Heart left ventricle (tissue), 16 donors: ENCODE measurements at regions not wholly inside any gene's neighbourhood (a gene's known extent, or its start where the extent isn't known, plus 50 kb on each side); places are given as distances from the start of the nearest gene placed in this dataset.

ENCODE experiments used
- ATAC-seq, 4 donors: fragments of 200-7000 bp; cut with Tn5 transposase; one replicate each; pipeline ENCODE4 v1.9.1; 2020 to 2022; ENCODE audit warnings: moderate library complexity in 4 of 4, mild to moderate bottlenecking in 3 of 4, moderate number of reproducible peaks in 1 of 4
- DNase-seq, 5 donors: peaks; one replicate each; pipeline ENCODE4 v3.0.0-alpha.2; 2020
- H3K27ac ChIP-seq, 12 donors: fragments of 200-600 bp; sonication (generic) in 4 of 12; one replicate each; pipeline versions ENCODE4 v1.5.0 to v1.8.0; 2016 to 2022; ENCODE audit warnings: mild to moderate bottlenecking in 2 of 12
- H3K27me3 ChIP-seq, 9 donors: fragments of 200-600 bp; sonication (generic) in 2 of 9; one replicate each; pipeline versions ENCODE4 v1.5.1 to v1.8.0; 2016 to 2022; ENCODE audit warnings: mild to moderate bottlenecking in 3 of 9
- H3K36me3 ChIP-seq, 9 donors: fragments of 200-600 bp; sonication (generic) in 2 of 9; one replicate each; pipeline versions ENCODE4 v1.5.0 to v1.8.0; 2018 to 2022; ENCODE audit warnings: mild to moderate bottlenecking in 2 of 9
- H3K4me1 ChIP-seq, 12 donors: fragments of 200-600 bp; sonication (generic) in 4 of 12; one replicate each; pipeline versions ENCODE4 v1.5.0 to v1.8.0; 2016 to 2022; ENCODE audit warnings: mild to moderate bottlenecking in 3 of 12
- H3K4me3 ChIP-seq, 12 donors: fragments of 200-600 bp; sonication (generic) in 4 of 12; one replicate each; pipeline versions ENCODE4 v1.5.0 to v1.8.0; 2017 to 2022; ENCODE audit warnings: mild to moderate bottlenecking in 9 of 12, moderate library complexity in 4 of 12
- H3K9me3 ChIP-seq, 12 donors: fragments of 200-600 bp; sonication (generic) in 4 of 12; one replicate each; pipeline versions ENCODE4 v1.5.0 to v1.8.0; 2016 to 2022; ENCODE audit warnings: mild to moderate bottlenecking in 1 of 12
- POLR2A ChIP-seq, 2 donors: fragments of 450-650 bp; IDR thresholded peaks; one replicate each; pipeline ENCODE4 v1.6.1; 2017; ENCODE audit warnings: antibody characterized with exemption in 2 of 2, mild to moderate bottlenecking in 2 of 2, moderate library complexity in 2 of 2
- WGBS, 4 donors: extraction: QIAGEN DNeasy Blood & Tissue Kit in 2 of 4; methylation state at CpG; one replicate each; pipeline versions ENCODE4 v1.1.5 to v1.1.7; 2013 to 2018; 5-methylcytosine and 5-hydroxymethylcytosine counted together
- intact Hi-C, 10 donors: fragments of 100-400 bp; cut with DNase I; formaldehyde crosslinking; loops; one replicate each; pipeline versions ENCODE4 v1.11.1 to v1.14.2; 2022
- TF ChIP-seq, protein P1 (sequence below), 12 donors: fragments of 200-600 bp; sonication (generic) in 4 of 12; IDR thresholded peaks; one replicate each; pipeline versions ENCODE4 v1.5.0 to v1.8.0; 2018 to 2022; ENCODE audit warnings: antibody characterized with exemption in 12 of 12, mild to moderate bottlenecking in 5 of 12
- donor health status: ischemic (EF 13 %, LVEDD 7.1; RV severe dilation, severe dysfunction).
- donor health status: healthy with polysubstance abuse.
- donor health status: DM: no; HTN: yes; CAD: no.
- donor health status: DM: no; HTN: no; CAD: no.
- donor health status: ischemic (EF 25% LVEDD 6.9; RV normal size, moderate dysfunction).
- donor health status: ischemic (EF 25% LVEDD 5.7; RV mildly dilated, moderate dysfunction).
- donor health status: healthy.
- donor health status: DM: yes; HTN: yes; CAD: no.
- donor health status: ischemic (EF 35%, LVEDD 5.7; RV mildly dilated, moderate dysfunction).
- donor health status: nonischemic (EF 11% LVEDD 7.7; RV severe dilation, severe dysfunction).
- donor health status: DM: yes; HTN: yes; CAD: no.
- donor health status: PGD.
- donor health status: ischemic (EF 29% LVEDD 5.4; RV normal size, mild dysfunction).
- donor health status: nonischemic (EF 23%, LVEDD 6.1; RV moderate dilation, normal function).

GRCh38 chr10:106216085-106216484 is 948.4 kb downstream of the SORCS1 start:
- 21 to 35% (median 31%) methylated on average over 1 to 2 of the region's 2 CpGs for WGBS, 4 donors
- no peak for TF ChIP-seq POLR2A (IDR thresholded peaks at IDR 0.05)
- TF ChIP-seq, protein P1, sequence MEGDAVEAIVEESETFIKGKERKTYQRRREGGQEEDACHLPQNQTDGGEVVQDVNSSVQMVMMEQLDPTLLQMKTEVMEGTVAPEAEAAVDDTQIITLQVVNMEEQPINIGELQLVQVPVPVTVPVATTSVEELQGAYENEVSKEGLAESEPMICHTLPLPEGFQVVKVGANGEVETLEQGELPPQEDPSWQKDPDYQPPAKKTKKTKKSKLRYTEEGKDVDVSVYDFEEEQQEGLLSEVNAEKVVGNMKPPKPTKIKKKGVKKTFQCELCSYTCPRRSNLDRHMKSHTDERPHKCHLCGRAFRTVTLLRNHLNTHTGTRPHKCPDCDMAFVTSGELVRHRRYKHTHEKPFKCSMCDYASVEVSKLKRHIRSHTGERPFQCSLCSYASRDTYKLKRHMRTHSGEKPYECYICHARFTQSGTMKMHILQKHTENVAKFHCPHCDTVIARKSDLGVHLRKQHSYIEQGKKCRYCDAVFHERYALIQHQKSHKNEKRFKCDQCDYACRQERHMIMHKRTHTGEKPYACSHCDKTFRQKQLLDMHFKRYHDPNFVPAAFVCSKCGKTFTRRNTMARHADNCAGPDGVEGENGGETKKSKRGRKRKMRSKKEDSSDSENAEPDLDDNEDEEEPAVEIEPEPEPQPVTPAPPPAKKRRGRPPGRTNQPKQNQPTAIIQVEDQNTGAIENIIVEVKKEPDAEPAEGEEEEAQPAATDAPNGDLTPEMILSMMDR (IDR thresholded peaks at IDR 0.05), result no peak
- intact Hi-C loops, result no loop called here

DNA sequence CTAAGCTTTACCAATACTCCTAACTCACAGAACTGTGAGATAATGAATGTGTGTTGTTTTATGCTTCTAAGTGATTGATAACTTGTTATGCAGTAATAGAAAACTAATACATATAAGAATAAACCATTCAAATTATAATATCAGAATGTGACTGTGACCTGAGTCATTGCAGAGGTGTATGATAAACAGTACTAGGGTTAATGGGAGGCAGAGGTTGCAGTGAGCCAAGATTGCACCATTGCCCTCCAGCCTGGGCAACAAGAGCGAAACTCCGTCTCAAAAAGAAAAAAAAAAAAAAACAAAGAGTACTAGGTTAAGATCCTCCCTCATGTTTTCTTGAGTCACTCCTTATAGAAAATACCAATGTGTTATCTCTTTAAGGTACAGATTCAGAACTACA is 950.3 kb downstream of the SORCS1 start:
- TF ChIP-seq, protein P1 (IDR thresholded peaks at IDR 0.05), result no peak
- TF ChIP-seq POLR2A (IDR thresholded peaks at IDR 0.05), result no peak
- Histone ChIP-seq H3K27me3 (no peaks in the 10 kb centered on the region), H3K9me3 (no peaks in the 10 kb centered on the region), H3K27ac (no peak overlapping the region), H3K4me1 (peaks cover 0 to 20% (median 1%) of the 10 kb centered on the region in 12 donors), H3K36me3 (no peaks in the 10 kb centered on the region), H3K4me3 (no peak overlapping the region)
- intact Hi-C loops, result no loop called here
- WGBS, 4 donors, result 79 to 89% (median 80%) methylated on average over 2 of the region's 2 CpGs
- no peak for ATAC-seq
- no peak for DNase-seq

More at GRCh38 chr10:106216085-106216484, 948.4 kb downstream of the SORCS1 start:
- no peak overlapping the region for H3K4me3 ChIP-seq
- peaks cover 0 to 5% (median 0%) of the 10 kb centered on the region in 12 donors for H3K9me3 ChIP-seq
- H3K4me1 ChIP-seq, result peaks cover 0 to 20% (median 1%) of the 10 kb centered on the region in 12 donors
- peak overlapping the region in 6 of 12 donors; percentile 4 to 83 (median 38) for H3K27ac ChIP-seq
- DNase-seq, result peak in 3 of 5 donors; percentile 14 to 27 (median 26)
- H3K36me3 ChIP-seq, result no peaks in the 10 kb centered on the region
- H3K27me3 ChIP-seq, result no peaks in the 10 kb centered on the region
- ATAC-seq, result peak in 3 of 4 donors; percentile 88 to 90 (median 88)

DNA sequence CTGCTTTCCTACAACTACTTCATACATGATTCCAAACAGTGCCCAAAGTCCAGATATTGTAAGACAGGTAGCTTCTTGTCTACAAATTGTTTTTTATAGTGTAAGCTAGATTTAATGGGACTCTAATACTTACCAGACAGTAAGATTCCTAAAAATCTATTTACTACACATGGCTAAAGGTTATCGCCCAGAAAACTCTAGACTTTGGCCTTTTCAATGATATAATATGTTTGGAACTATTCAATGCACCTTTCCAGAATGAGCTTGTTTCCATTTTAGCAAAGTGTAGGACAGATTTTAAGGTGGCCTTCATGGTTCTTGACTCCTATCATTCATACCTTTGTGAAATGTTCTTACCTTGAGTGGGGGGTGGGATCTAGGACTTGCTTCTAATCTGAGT is 951.0 kb downstream of the SORCS1 start:
- no peak overlapping the region for H3K27ac ChIP-seq
- H3K36me3 ChIP-seq, result no peaks in the 10 kb centered on the region
- 67 to 96% (median 86%) methylated on average over 1 of the region's 1 CpG for WGBS, 4 donors
- intact Hi-C loops, result no loop called here
- TF ChIP-seq, protein P1 (IDR thresholded peaks at IDR 0.05), result no peak
- TF ChIP-seq POLR2A (IDR thresholded peaks at IDR 0.05), result no peak
- DNase-seq (no peak), ATAC-seq (no peak)
- peaks cover 0 to 20% (median 1%) of the 10 kb centered on the region in 12 donors for H3K4me1 ChIP-seq
- H3K27me3 ChIP-seq, result no peaks in the 10 kb centered on the region
- no peaks in the 10 kb centered on the region for H3K9me3 ChIP-seq
- no peak overlapping the region for H3K4me3 ChIP-seq

DNA sequence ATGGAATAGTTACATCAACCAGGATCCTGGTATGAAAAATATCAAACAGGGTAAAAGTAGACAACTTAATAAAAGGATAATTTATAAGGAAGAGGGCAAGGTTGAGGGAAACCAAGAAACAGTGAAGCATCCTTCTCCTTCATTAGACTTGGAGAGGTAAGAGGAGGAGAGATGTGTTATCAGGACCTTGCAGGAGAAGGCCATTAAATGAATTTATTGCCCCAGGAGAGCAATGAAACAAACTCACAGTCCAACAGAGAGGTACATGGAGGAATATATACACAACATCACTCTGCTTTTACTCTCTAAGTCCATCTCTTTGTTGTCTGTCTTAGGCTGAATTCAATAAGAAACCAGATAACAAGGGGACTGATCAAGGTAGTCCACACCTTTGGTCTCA is 966.2 kb downstream of the SORCS1 start:
- no peak for TF ChIP-seq POLR2A (IDR thresholded peaks at IDR 0.05)
- TF ChIP-seq, protein P1 (IDR thresholded peaks at IDR 0.05), result no peak
- DNase-seq, result no peak
- Histone ChIP-seq H3K27me3 (no peaks in the 10 kb centered on the region), H3K4me3 (no peak overlapping the region), H3K36me3 (no peaks in the 10 kb centered on the region), H3K4me1 (no peaks in the 10 kb centered on the region), H3K9me3 (no peaks in the 10 kb centered on the region), H3K27ac (no peak overlapping the region)
- intact Hi-C loops, result no loop called here
- no peak for ATAC-seq
